HCT116 (cell line): ENCODE measurements at regions not wholly inside any gene's neighbourhood (a gene's known extent, or its start where the extent isn't known, plus 50 kb on each side); places are given as distances from the start of the nearest gene placed in this dataset.

Experiments used
- ATAC-seq: fragments of 200-7000 bp; cut with Tn5 transposase; 2 replicates; pipeline ENCODE4 v1.9.1; 2020; ENCODE audit warnings: mild to moderate bottlenecking, moderate library complexity
- BruUV-seq: library from RNA; stranded (reverse); fragments of 400-500 nt; replicated peaks from 2 replicates; lab custom pipeline; 2021; lab: Mats Ljungman, UMichigan
- CTCF ChIA-PET: fragments of 300-600 bp; sonication (Branson Sonifier 250); formaldehyde crosslinking; loops from one replicate; lab custom pipeline; 2021; ENCODE audit warnings: antibody characterized with exemption; lab: Charles Lee
- POLR2A ChIA-PET: fragments of 300-600, 350-600 bp; sonication (Branson Sonifier 250); formaldehyde crosslinking; loops from one replicate; lab custom pipeline; 2021; ENCODE audit warnings: antibody characterized with exemption; lab: Charles Lee
- RAD21 ChIA-PET, 2 experiments: fragments of 300-600 bp; sonication (Branson Sonifier 250); formaldehyde crosslinking; loops; one replicate each; lab custom pipeline; 2023; ENCODE audit warnings: low total read pairs in 2 of 2; ENCODE audit not compliant: uncharacterized antibody in 2 of 2, unreplicated experiment in 2 of 2, low non-redundant PET in 1 of 2; lab: Charles Lee
- DNase-seq: peaks from one replicate; pipeline ENCODE4 v3.0.0-alpha.2; 2010; ENCODE audit warnings: low read depth, low spot score
- H2AFZ ChIP-seq: fragments of 200-600 bp; shearing (Covaris generic), sonication (generic); 2 replicates; pipeline ENCODE4 v1.6.1; 2017; ENCODE audit warnings: low read depth, mixed run types, mixed read lengths, antibody characterized with exemption, low read length; ENCODE audit not compliant: poor library complexity, severe bottlenecking
- H3K27ac ChIP-seq: 2 replicates; pipeline ENCODE4 v1.5.1; 2012; ENCODE audit warnings: low read depth, low read length
- H3K27me3 ChIP-seq: fragments of 200-600 bp; sonication (generic); 2 replicates; pipeline ENCODE4 v1.6.1; 2016; ENCODE audit warnings: mixed run types, low read length, mixed read lengths; ENCODE audit not compliant: insufficient read depth
- H3K36me3 ChIP-seq, 2 experiments: fragments of 200-500 bp in 1 of 2; fragments of 200-600 bp in 1 of 2; sonication (Bioruptor generic) in 1 of 2; sonication (generic) in 1 of 2; 2 replicates each; pipeline versions ENCODE4 v1.5.1 to v1.6.1; 2014 to 2016; ENCODE audit warnings: low read length in 2 of 2, inconsistent platforms in 1 of 2, mixed read lengths in 1 of 2, mixed run types in 1 of 2; ENCODE audit not compliant: insufficient read depth in 2 of 2, control insufficient read depth in 1 of 2
- H3K4me1 ChIP-seq, 2 experiments: fragments of 200-600 bp in 1 of 2; sonication (generic) in 1 of 2; 2 replicates each; pipeline versions ENCODE4 v1.5.1 to v1.6.1; 2012 to 2017; ENCODE audit warnings: low read length in 2 of 2, inconsistent platforms in 1 of 2, mild to moderate bottlenecking in 1 of 2, mixed read lengths in 1 of 2, mixed run types in 1 of 2, moderate library complexity in 1 of 2; ENCODE audit not compliant: insufficient read depth in 2 of 2, control insufficient read depth in 1 of 2
- H3K4me2 ChIP-seq: fragments of 200-600 bp; sonication (generic); 2 replicates; pipeline ENCODE4 v1.6.1; 2017; ENCODE audit warnings: mixed run types, low read length, mixed read lengths
- H3K4me3 ChIP-seq, 2 experiments: fragments of 200-600 bp in 1 of 2; sonication (generic) in 1 of 2; replicated peaks in 1 of 2; 2 replicates each; pipeline ENCODE4 v1.5.1; 2011 to 2016; ENCODE audit warnings: low read length in 2 of 2, control low read depth in 1 of 2, low read depth in 1 of 2, mild to moderate bottlenecking in 1 of 2, mixed read lengths in 1 of 2, mixed run types in 1 of 2
- H3K79me2 ChIP-seq: fragments of 200-600 bp; sonication (generic); 2 replicates; pipeline ENCODE4 v1.6.1; 2017; ENCODE audit warnings: mild to moderate bottlenecking, mixed run types, low read length, moderate library complexity, mixed read lengths; ENCODE audit not compliant: insufficient read depth
- H3K9ac ChIP-seq: fragments of 200-600 bp; sonication (generic); 2 replicates; pipeline ENCODE4 v1.6.1; 2016; ENCODE audit warnings: low read length, mixed read lengths
- H3K9me2 ChIP-seq: fragments of 200-600 bp; sonication (generic), shearing (Covaris generic); 2 replicates; pipeline ENCODE4 v1.6.1; 2017; ENCODE audit warnings: mixed run types, mild to moderate bottlenecking, moderate library complexity; ENCODE audit not compliant: insufficient read depth
- H3K9me3 ChIP-seq, 2 experiments: fragments of 200-500 bp in 1 of 2; fragments of 200-600 bp in 1 of 2; sonication (Bioruptor generic) in 1 of 2; sonication (generic) in 1 of 2; 2 replicates each; pipeline ENCODE4 v1.6.1; 2014 to 2017; ENCODE audit warnings: low read length in 2 of 2, mixed read lengths in 2 of 2, inconsistent platforms in 1 of 2, low read depth in 1 of 2, mild to moderate bottlenecking in 1 of 2, mixed run types in 1 of 2, moderate library complexity in 1 of 2; ENCODE audit not compliant: control insufficient read depth in 1 of 2, insufficient read depth in 1 of 2
- H4K20me1 ChIP-seq: fragments of 200-600 bp; sonication (generic), shearing (Covaris generic); 2 replicates; pipeline ENCODE4 v1.6.1; 2017; ENCODE audit warnings: mixed run types, mild to moderate bottlenecking, moderate library complexity; ENCODE audit not compliant: insufficient read depth
- CBX3 ChIP-seq: IDR thresholded peaks from 2 replicates; pipeline ENCODE4 v1.6.1; 2012; ENCODE audit warnings: low read depth
- CEBPB ChIP-seq: IDR thresholded peaks from 2 replicates; pipeline ENCODE4 v1.6.1; 2012; ENCODE audit warnings: low read depth
- EGR1 ChIP-seq: IDR thresholded peaks from 2 replicates; pipeline ENCODE4 v1.6.1; 2012; ENCODE audit warnings: low read depth
- FOSL1 ChIP-seq: IDR thresholded peaks from 2 replicates; pipeline ENCODE4 v1.6.1; 2012; ENCODE audit warnings: low read depth
- JUND ChIP-seq: IDR thresholded peaks from 2 replicates; pipeline ENCODE4 v1.6.1; 2012
- POLR2A ChIP-seq: IDR thresholded peaks from 2 replicates; pipeline ENCODE4 v1.7.0; 2011; ENCODE audit warnings: borderline replicate concordance; ENCODE audit not compliant: insufficient read depth, insufficient read length; ENCODE audit errors: extremely low read depth
- RAD21 ChIP-seq: IDR thresholded peaks from 2 replicates; pipeline ENCODE4 v1.6.1; 2012; ENCODE audit warnings: low read depth, mild to moderate bottlenecking
- SP1 ChIP-seq: IDR thresholded peaks from 2 replicates; pipeline ENCODE4 v1.6.1; 2012; ENCODE audit warnings: low read depth
- SRF ChIP-seq: IDR thresholded peaks from 2 replicates; pipeline ENCODE4 v1.6.1; 2012; ENCODE audit warnings: low read depth
- TCF7L2 ChIP-seq: IDR thresholded peaks from 2 replicates; pipeline ENCODE4 v1.7.0; 2011; ENCODE audit warnings: borderline replicate concordance, inconsistent platforms; ENCODE audit not compliant: insufficient read depth, insufficient read length; ENCODE audit errors: extremely low read depth
- YY1 ChIP-seq: IDR thresholded peaks from 2 replicates; pipeline ENCODE4 v1.6.1; 2011; ENCODE audit warnings: low read length, low read depth, moderate library complexity, mild to moderate bottlenecking; ENCODE audit not compliant: insufficient replicate concordance; ENCODE audit errors: extremely low read depth
- ZFX ChIP-seq: fragments of 450-650 bp; IDR thresholded peaks from 2 replicates; pipeline ENCODE4 v1.6.1; 2017
- intact Hi-C: fragments of 100-400 bp; cut with micrococcal nuclease; formaldehyde crosslinking; loops from 2 replicates; pipeline ENCODE4 v1.10.0; 2022
- TF ChIP-seq, protein P1 (sequence below): IDR thresholded peaks from 2 replicates; pipeline ENCODE4 v1.6.1; 2012; ENCODE audit warnings: low read depth
- TF ChIP-seq, protein P2 (sequence below): IDR thresholded peaks from 2 replicates; pipeline ENCODE4 v1.6.1; 2011; ENCODE audit warnings: mild to moderate bottlenecking, low read length, moderate library complexity; ENCODE audit not compliant: insufficient replicate concordance; ENCODE audit errors: extremely low read depth
- TF ChIP-seq, protein P3 (sequence below), 3 experiments: fragments of 200-600 bp in 1 of 3; sonication (generic) in 1 of 3; IDR thresholded peaks in 2 of 3; conservative IDR thresholded peaks in 1 of 3; 2 replicates each; pipeline ENCODE4 v1.5.1; 2012 to 2017; ENCODE audit warnings: low read depth in 2 of 3, low read length in 2 of 3, antibody characterized with exemption in 1 of 3, borderline replicate concordance in 1 of 3, control low read depth in 1 of 3, mild to moderate bottlenecking in 1 of 3, mixed read lengths in 1 of 3, mixed run types in 1 of 3, moderate library complexity in 1 of 3; ENCODE audit not compliant: insufficient read depth in 1 of 3

DNA sequence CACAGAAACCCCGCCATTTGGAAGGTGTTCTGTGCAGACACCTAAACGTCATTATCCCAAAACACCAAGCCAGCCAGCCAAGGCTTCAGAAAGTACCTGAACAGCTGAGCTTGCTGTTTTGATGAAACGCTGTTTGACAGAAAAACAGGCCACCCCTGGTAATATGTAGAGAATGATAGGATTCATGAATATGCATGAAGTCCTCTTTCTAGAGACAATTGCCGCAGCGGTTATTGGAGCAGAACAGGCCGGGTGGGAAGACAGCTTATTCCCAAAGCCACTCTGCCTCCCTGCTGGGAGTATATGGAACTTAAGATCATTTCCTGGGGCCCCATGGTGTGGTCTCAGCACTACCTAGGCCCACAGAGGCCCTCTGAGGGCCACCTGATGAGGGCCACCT is 229.5 kb downstream of the UQCRFS1 start:
- H3K9me2 ChIP-seq = no peaks in the 10 kb centered on the region
- H3K36me3 ChIP-seq = no peaks in the 10 kb centered on the region
- intact Hi-C loops = no loop called here
- no peak for DNase-seq
- no peak overlapping the region for H3K4me2 ChIP-seq
- no peak for ATAC-seq
- no peaks in the 10 kb centered on the region for H3K27me3 ChIP-seq
- RAD21 ChIA-PET = no interaction called here
- POLR2A ChIA-PET = no interaction called here
- no peak overlapping the region for H3K4me3 ChIP-seq
- no TSS peak for BruUV-seq
- no peak overlapping the region for H3K9ac ChIP-seq
- CTCF ChIA-PET = no interaction called here
- no peak for TF ChIP-seq JUND
- TF ChIP-seq, protein P1, sequence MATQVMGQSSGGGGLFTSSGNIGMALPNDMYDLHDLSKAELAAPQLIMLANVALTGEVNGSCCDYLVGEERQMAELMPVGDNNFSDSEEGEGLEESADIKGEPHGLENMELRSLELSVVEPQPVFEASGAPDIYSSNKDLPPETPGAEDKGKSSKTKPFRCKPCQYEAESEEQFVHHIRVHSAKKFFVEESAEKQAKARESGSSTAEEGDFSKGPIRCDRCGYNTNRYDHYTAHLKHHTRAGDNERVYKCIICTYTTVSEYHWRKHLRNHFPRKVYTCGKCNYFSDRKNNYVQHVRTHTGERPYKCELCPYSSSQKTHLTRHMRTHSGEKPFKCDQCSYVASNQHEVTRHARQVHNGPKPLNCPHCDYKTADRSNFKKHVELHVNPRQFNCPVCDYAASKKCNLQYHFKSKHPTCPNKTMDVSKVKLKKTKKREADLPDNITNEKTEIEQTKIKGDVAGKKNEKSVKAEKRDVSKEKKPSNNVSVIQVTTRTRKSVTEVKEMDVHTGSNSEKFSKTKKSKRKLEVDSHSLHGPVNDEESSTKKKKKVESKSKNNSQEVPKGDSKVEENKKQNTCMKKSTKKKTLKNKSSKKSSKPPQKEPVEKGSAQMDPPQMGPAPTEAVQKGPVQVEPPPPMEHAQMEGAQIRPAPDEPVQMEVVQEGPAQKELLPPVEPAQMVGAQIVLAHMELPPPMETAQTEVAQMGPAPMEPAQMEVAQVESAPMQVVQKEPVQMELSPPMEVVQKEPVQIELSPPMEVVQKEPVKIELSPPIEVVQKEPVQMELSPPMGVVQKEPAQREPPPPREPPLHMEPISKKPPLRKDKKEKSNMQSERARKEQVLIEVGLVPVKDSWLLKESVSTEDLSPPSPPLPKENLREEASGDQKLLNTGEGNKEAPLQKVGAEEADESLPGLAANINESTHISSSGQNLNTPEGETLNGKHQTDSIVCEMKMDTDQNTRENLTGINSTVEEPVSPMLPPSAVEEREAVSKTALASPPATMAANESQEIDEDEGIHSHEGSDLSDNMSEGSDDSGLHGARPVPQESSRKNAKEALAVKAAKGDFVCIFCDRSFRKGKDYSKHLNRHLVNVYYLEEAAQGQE = no peak
- no peak for TF ChIP-seq YY1
- no peak for TF ChIP-seq FOSL1
- no peak for TF ChIP-seq SRF
- no peak for TF ChIP-seq CEBPB
- TF ChIP-seq EGR1 = no peak
- TF ChIP-seq RAD21 = no peak
- TF ChIP-seq TCF7L2 = no peak
- no peak for TF ChIP-seq ZFX
- no peak for TF ChIP-seq SP1
- no peak for TF ChIP-seq POLR2A
- TF ChIP-seq, protein P2, sequence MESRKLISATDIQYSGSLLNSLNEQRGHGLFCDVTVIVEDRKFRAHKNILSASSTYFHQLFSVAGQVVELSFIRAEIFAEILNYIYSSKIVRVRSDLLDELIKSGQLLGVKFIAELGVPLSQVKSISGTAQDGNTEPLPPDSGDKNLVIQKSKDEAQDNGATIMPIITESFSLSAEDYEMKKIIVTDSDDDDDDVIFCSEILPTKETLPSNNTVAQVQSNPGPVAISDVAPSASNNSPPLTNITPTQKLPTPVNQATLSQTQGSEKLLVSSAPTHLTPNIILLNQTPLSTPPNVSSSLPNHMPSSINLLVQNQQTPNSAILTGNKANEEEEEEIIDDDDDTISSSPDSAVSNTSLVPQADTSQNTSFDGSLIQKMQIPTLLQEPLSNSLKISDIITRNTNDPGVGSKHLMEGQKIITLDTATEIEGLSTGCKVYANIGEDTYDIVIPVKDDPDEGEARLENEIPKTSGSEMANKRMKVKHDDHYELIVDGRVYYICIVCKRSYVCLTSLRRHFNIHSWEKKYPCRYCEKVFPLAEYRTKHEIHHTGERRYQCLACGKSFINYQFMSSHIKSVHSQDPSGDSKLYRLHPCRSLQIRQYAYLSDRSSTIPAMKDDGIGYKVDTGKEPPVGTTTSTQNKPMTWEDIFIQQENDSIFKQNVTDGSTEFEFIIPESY = no peak
- TF ChIP-seq CBX3 = no peak
- TF ChIP-seq, protein P3, sequence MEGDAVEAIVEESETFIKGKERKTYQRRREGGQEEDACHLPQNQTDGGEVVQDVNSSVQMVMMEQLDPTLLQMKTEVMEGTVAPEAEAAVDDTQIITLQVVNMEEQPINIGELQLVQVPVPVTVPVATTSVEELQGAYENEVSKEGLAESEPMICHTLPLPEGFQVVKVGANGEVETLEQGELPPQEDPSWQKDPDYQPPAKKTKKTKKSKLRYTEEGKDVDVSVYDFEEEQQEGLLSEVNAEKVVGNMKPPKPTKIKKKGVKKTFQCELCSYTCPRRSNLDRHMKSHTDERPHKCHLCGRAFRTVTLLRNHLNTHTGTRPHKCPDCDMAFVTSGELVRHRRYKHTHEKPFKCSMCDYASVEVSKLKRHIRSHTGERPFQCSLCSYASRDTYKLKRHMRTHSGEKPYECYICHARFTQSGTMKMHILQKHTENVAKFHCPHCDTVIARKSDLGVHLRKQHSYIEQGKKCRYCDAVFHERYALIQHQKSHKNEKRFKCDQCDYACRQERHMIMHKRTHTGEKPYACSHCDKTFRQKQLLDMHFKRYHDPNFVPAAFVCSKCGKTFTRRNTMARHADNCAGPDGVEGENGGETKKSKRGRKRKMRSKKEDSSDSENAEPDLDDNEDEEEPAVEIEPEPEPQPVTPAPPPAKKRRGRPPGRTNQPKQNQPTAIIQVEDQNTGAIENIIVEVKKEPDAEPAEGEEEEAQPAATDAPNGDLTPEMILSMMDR (IDR thresholded peaks at IDR 0.05 in 2 of 3, conservative IDR thresholded peaks at IDR 0.05 in 1 of 3; ENCODE audit: borderline replicate concordance in 1 of 3, insufficient read depth in 1 of 3, low read depth in 2 of 3, low read length in 2 of 3) = no peak
- H4K20me1 ChIP-seq = no peaks in the 10 kb centered on the region
- no peaks in the 10 kb centered on the region for H3K79me2 ChIP-seq
- H2AFZ ChIP-seq = no peak overlapping the region
- peaks cover 0 to 23% of the 10 kb centered on the region in 2 experiments; a peak in 2 of 4 replicates for H3K9me3 ChIP-seq
- H3K27ac ChIP-seq = no peak overlapping the region
- no peaks in the 10 kb centered on the region for H3K4me1 ChIP-seq
